Liver (tissue), 8 donors: ENCODE measurements at regions not wholly inside any gene's neighbourhood (a gene's known extent, or its start where the extent isn't known, plus 50 kb on each side); places are given as distances from the start of the nearest gene placed in this dataset.

Experiments
- DNase-seq: peaks from one replicate; pipeline ENCODE4 v3.0.0-alpha.2; 2017; ENCODE audit warnings: low spot score
- H3K27ac ChIP-seq, 2 donors: one replicate each; pipeline ENCODE4 v1.7.0; 2013; ENCODE audit warnings: inconsistent platforms in 2 of 2, low read length in 2 of 2, control low read depth in 1 of 2, low read depth in 1 of 2, mild to moderate bottlenecking in 1 of 2
- H3K27me3 ChIP-seq, 4 donors: one replicate each; pipeline versions ENCODE4 v1.6.1 to v1.7.0; 2013; ENCODE audit warnings: low read length in 3 of 4, inconsistent platforms in 1 of 4, mild to moderate bottlenecking in 1 of 4, moderate library complexity in 1 of 4; ENCODE audit not compliant: control insufficient read depth in 4 of 4, insufficient read depth in 4 of 4
- H3K36me3 ChIP-seq, 4 donors: one replicate each; pipeline versions ENCODE4 v1.6.1 to v1.7.0; 2013; ENCODE audit warnings: low read length in 3 of 4, mild to moderate bottlenecking in 3 of 4, low read depth in 1 of 4, moderate library complexity in 1 of 4; ENCODE audit not compliant: control insufficient read depth in 4 of 4, insufficient read depth in 3 of 4
- H3K4me1 ChIP-seq, 4 donors: one replicate each; pipeline versions ENCODE4 v1.6.1 to v1.7.0; 2013; ENCODE audit warnings: low read length in 3 of 4, mild to moderate bottlenecking in 3 of 4, moderate library complexity in 1 of 4; ENCODE audit not compliant: control insufficient read depth in 4 of 4, insufficient read depth in 4 of 4
- H3K4me3 ChIP-seq, 3 donors: one replicate each; pipeline versions ENCODE4 v1.6.1 to v1.7.0; 2013; ENCODE audit warnings: low read length in 3 of 3, control low read depth in 1 of 3, low read depth in 1 of 3, mild to moderate bottlenecking in 1 of 3
- H3K9ac ChIP-seq, 2 donors: one replicate each; pipeline ENCODE4 v1.7.0; 2013; ENCODE audit warnings: low read length in 2 of 2, mild to moderate bottlenecking in 2 of 2, moderate library complexity in 2 of 2, control low read depth in 1 of 2, low read depth in 1 of 2
- H3K9me3 ChIP-seq, 4 donors: one replicate each; pipeline versions ENCODE4 v1.6.1 to v1.7.0; 2013; ENCODE audit warnings: low read length in 3 of 4; ENCODE audit not compliant: control insufficient read depth in 4 of 4
- EGR1 ChIP-seq, 2 donors: IDR thresholded peaks; 2 replicates each; pipeline ENCODE4 v1.6.1; 2016 to 2018; ENCODE audit warnings: antibody characterized with exemption in 2 of 2, low read depth in 2 of 2
- FOXA1 ChIP-seq: IDR thresholded peaks from 2 replicates; pipeline ENCODE4 v1.6.1; 2016; ENCODE audit warnings: antibody characterized with exemption
- FOXA2 ChIP-seq: IDR thresholded peaks from 2 replicates; pipeline ENCODE4 v1.6.1; 2016; ENCODE audit warnings: antibody characterized with exemption
- GABPA ChIP-seq, 2 donors: IDR thresholded peaks in 1 of 2; conservative IDR thresholded peaks in 1 of 2; 2 replicates each; pipeline ENCODE4 v1.6.1; 2016; ENCODE audit warnings: antibody characterized with exemption in 2 of 2, mild to moderate bottlenecking in 1 of 2, moderate library complexity in 1 of 2
- HNF4A ChIP-seq, 2 donors: conservative IDR thresholded peaks; 2 replicates each; pipeline ENCODE4 v1.6.1; 2016; ENCODE audit warnings: antibody characterized with exemption in 2 of 2, mild to moderate bottlenecking in 2 of 2
- HNF4G ChIP-seq: IDR thresholded peaks from 2 replicates; pipeline ENCODE4 v1.6.1; 2016; ENCODE audit warnings: antibody characterized with exemption
- JUND ChIP-seq, 2 donors: IDR thresholded peaks; 2 replicates each; pipeline ENCODE4 v1.6.1; 2016; ENCODE audit warnings: antibody characterized with exemption in 2 of 2
- MAX ChIP-seq: IDR thresholded peaks from 2 replicates; pipeline ENCODE4 v1.6.1; 2016; ENCODE audit warnings: antibody characterized with exemption
- NR2F2 ChIP-seq: IDR thresholded peaks from 2 replicates; pipeline ENCODE4 v1.6.1; 2016; ENCODE audit warnings: antibody characterized with exemption
- RAD21 ChIP-seq, 2 donors: IDR thresholded peaks; 2 replicates each; pipeline ENCODE4 v1.6.1; 2016; ENCODE audit warnings: antibody characterized with exemption in 2 of 2, mild to moderate bottlenecking in 2 of 2
- REST ChIP-seq: IDR thresholded peaks from 2 replicates; pipeline ENCODE4 v1.6.1; 2016; ENCODE audit warnings: antibody characterized with exemption, mild to moderate bottlenecking
- RXRA ChIP-seq, 2 donors: IDR thresholded peaks; 2 replicates each; pipeline ENCODE4 v1.6.1; 2017 to 2018; ENCODE audit warnings: antibody characterized with exemption in 2 of 2, mild to moderate bottlenecking in 1 of 2
- TAF1 ChIP-seq: conservative IDR thresholded peaks from 2 replicates; pipeline ENCODE4 v1.6.1; 2016; ENCODE audit warnings: antibody characterized with exemption, mild to moderate bottlenecking
- YY1 ChIP-seq: IDR thresholded peaks from 2 replicates; pipeline ENCODE4 v1.6.1; 2016; ENCODE audit warnings: antibody characterized with exemption, mild to moderate bottlenecking
- WGBS: extraction: QIAGEN DNeasy Blood & Tissue Kit; methylation state at CpG from one replicate; pipeline ENCODE4 v1.1.7; 2013; 5-methylcytosine and 5-hydroxymethylcytosine counted together
- TF ChIP-seq, protein P1 (sequence below): IDR thresholded peaks from 2 replicates; pipeline ENCODE4 v1.6.1; 2016; ENCODE audit warnings: antibody characterized with exemption
- TF ChIP-seq, protein P2 (sequence below): fragments of 150-350 bp; IDR thresholded peaks from 2 replicates; pipeline ENCODE4 v1.5.1; 2017; ENCODE audit warnings: improper control_type of control experiment, low read depth, low read length; ENCODE audit not compliant: missing input control
- donor health status: healthy.
- donor health status: healthy.
- donor health status: healthy.
- donor health status: healthy.
- donor health status: healthy.

DNA sequence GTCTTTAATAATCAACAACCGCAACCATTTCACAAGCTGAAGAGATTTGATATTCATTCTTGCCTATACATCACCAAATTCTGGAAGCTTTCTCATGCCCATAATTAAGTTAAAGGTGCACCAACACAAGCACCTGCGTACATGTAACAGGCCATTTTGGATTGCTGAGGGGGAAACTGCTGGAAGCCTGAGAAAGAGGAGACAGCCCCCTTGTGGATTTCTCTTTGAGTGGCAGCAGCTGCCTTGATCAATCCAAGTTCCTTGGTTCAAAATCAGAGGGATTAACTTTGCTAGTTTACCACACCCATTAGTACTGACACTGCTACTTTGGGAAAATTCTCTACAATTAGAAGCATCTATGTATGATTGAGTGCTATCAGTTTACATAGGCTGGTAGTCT is 321.1 kb downstream of the NOVA1 start:
- 85% methylated on average over 2 of the region's 2 CpGs for WGBS
- Histone ChIP-seq H3K36me3 (no peaks in the 10 kb centered on the region), H3K4me1 (peaks cover 0 to 1% (median 0%) of the 10 kb centered on the region in 4 donors), H3K27ac (no peak overlapping the region), H3K9me3 (peaks cover 0 to 3% (median 0%) of the 10 kb centered on the region in 4 donors), H3K27me3 (no peaks in the 10 kb centered on the region), H3K9ac (no peak overlapping the region), H3K4me3 (no peak overlapping the region)
- no peak for DNase-seq
- peak in 1 of 2 donors; percentile 18 for TF ChIP-seq RAD21 (IDR thresholded peaks at IDR 0.05)
- TF ChIP-seq MAX = no peak
- TF ChIP-seq YY1 = no peak

- no peak for DNase-seq
- no peaks in the 10 kb centered on the region for H3K4me1 ChIP-seq
- WGBS = 44% methylated on average over 1 of the region's 1 CpG
- no peak overlapping the region for H3K9ac ChIP-seq
- H3K4me3 ChIP-seq = no peak overlapping the region
- H3K9me3 ChIP-seq = peaks cover 0 to 2% (median 0%) of the 10 kb centered on the region in 4 donors
- TF ChIP-seq JUND (IDR thresholded peaks at IDR 0.05) = no peak
- TF ChIP-seq REST = no peak
- TF ChIP-seq FOXA2 = no peak
- no peaks in the 10 kb centered on the region for H3K36me3 ChIP-seq
- no peak overlapping the region for H3K27ac ChIP-seq
- H3K27me3 ChIP-seq = no peaks in the 10 kb centered on the region
These were observed 332.6 kb downstream of the NOVA1 start for GRCh38 chr14:26265170-26265685.

DNA sequence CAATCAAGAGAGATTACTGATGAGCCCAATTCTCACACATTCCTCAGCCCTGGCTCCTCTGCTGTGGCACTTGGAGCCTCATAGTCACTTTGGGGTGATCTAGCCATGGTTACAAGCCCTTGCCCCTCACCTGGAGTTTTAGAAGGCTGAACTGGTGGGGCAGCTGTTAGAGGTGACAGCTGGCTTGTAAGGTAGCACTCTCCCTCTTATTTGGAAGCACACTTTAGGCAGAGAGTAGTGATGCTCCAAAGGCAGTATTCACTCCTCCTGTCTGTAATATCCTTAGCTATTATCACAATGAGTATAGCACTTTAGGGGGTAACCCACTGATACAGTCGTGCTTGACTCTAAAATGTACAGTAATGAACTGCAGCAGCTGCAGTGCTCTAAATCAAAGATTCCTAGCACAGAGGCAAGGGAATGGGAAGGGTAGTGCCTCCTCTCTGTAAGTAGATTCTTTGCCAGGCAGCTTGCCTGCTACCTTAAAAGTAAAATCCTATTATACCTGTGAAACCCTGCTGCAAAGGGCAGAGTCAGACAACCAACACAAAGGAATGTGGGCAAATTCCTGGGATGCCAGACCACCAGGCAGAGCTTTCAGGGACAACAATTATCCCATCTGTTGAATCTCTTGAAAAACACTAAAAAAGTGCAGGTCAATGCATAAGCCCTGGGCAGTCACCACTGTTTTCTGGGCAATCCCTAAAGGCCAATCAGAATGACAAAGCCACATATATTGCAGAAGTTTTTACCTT is 336.3 kb downstream of the NOVA1 start:
- Histone ChIP-seq H3K9me3 (peaks cover 0 to 2% (median 0%) of the 10 kb centered on the region in 4 donors), H3K27me3 (no peaks in the 10 kb centered on the region), H3K36me3 (no peaks in the 10 kb centered on the region), H3K4me1 (no peaks in the 10 kb centered on the region), H3K27ac (no peak overlapping the region), H3K9ac (no peak overlapping the region), H3K4me3 (no peak overlapping the region)
- no peak for DNase-seq
- TF ChIP-seq RXRA (IDR thresholded peaks at IDR 0.05) = no peak
- no peak for TF ChIP-seq TAF1
- TF ChIP-seq HNF4A (conservative IDR thresholded peaks at IDR 0.05) = no peak
- TF ChIP-seq FOXA2 = no peak
- no peak for TF ChIP-seq NR2F2
- no peak for TF ChIP-seq YY1
- TF ChIP-seq REST = no peak
- TF ChIP-seq JUND (IDR thresholded peaks at IDR 0.05) = no peak
- no peak for TF ChIP-seq GABPA (IDR thresholded peaks at IDR 0.05 in 1 of 2, conservative IDR thresholded peaks at IDR 0.05 in 1 of 2)
- TF ChIP-seq, protein P1, sequence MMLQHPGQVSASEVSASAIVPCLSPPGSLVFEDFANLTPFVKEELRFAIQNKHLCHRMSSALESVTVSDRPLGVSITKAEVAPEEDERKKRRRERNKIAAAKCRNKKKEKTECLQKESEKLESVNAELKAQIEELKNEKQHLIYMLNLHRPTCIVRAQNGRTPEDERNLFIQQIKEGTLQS = no peak
- TF ChIP-seq EGR1 (IDR thresholded peaks at IDR 0.05; ENCODE audit: low read depth in 2 of 2) = no peak
- no peak for TF ChIP-seq HNF4G
- TF ChIP-seq, protein P2, sequence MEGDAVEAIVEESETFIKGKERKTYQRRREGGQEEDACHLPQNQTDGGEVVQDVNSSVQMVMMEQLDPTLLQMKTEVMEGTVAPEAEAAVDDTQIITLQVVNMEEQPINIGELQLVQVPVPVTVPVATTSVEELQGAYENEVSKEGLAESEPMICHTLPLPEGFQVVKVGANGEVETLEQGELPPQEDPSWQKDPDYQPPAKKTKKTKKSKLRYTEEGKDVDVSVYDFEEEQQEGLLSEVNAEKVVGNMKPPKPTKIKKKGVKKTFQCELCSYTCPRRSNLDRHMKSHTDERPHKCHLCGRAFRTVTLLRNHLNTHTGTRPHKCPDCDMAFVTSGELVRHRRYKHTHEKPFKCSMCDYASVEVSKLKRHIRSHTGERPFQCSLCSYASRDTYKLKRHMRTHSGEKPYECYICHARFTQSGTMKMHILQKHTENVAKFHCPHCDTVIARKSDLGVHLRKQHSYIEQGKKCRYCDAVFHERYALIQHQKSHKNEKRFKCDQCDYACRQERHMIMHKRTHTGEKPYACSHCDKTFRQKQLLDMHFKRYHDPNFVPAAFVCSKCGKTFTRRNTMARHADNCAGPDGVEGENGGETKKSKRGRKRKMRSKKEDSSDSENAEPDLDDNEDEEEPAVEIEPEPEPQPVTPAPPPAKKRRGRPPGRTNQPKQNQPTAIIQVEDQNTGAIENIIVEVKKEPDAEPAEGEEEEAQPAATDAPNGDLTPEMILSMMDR = no peak
- no peak for TF ChIP-seq FOXA1
- no peak for TF ChIP-seq RAD21 (IDR thresholded peaks at IDR 0.05)
- WGBS = 45% methylated on average over 1 of the region's 1 CpG
